Common myeloid progenitor, CD34-positive (primary cell): ENCODE measurements at regions not wholly inside any gene's neighbourhood (a gene's known extent, or its start where the extent isn't known, plus 50 kb on each side); places are given as distances from the start of the nearest gene placed in this dataset.

Source experiments
- CTCF ChIA-PET: fragments of 350-600 bp; sonication (Branson Sonifier 250); formaldehyde crosslinking; loops from one replicate; lab custom pipeline; 2021; ENCODE audit warnings: antibody characterized with exemption; lab: Charles Lee
- POLR2A ChIA-PET: fragments of 350-600 bp; sonication (Branson Sonifier 250); formaldehyde crosslinking; loops from one replicate; lab custom pipeline; 2021; ENCODE audit warnings: antibody characterized with exemption; lab: Charles Lee
- DNase-seq, 3 donors: peaks; one replicate each; pipeline versions ENCODE4 v3.0.0 to v3.0.0-alpha.2; 2013
- H3K27ac ChIP-seq, 2 experiments: 1 replicate in 1 of 2; 2 replicates in 1 of 2; pipeline ENCODE4 v1.7.0; 2013; ENCODE audit warnings: inconsistent platforms in 2 of 2, low read length in 2 of 2, mild to moderate bottlenecking in 2 of 2, low read depth in 1 of 2, moderate library complexity in 1 of 2; ENCODE audit not compliant: severe bottlenecking in 2 of 2, insufficient read depth in 1 of 2, poor library complexity in 1 of 2
- H3K27me3 ChIP-seq, 5 experiments: replicated peaks in 2 of 5; 1 replicate in 3 of 5; 2 replicates in 2 of 5; pipeline versions ENCODE4 v1.6.1 to v1.7.0; 2013; ENCODE audit warnings: low read length in 4 of 5, mild to moderate bottlenecking in 2 of 5, moderate library complexity in 2 of 5, inconsistent platforms in 1 of 5; ENCODE audit not compliant: insufficient read depth in 5 of 5, control insufficient read depth in 4 of 5
- H3K36me3 ChIP-seq, 4 experiments: 1 replicate in 2 of 4; 2 replicates in 2 of 4; pipeline versions ENCODE4 v1.6.1 to v1.7.0; 2013; ENCODE audit warnings: low read length in 3 of 4, control low read depth in 1 of 4, mild to moderate bottlenecking in 1 of 4; ENCODE audit not compliant: control insufficient read depth in 4 of 4, insufficient read depth in 4 of 4
- H3K4me1 ChIP-seq, 4 experiments: 1 replicate in 3 of 4; 2 replicates in 1 of 4; pipeline versions ENCODE4 v1.6.1 to v1.7.1; 2013; ENCODE audit warnings: low read length in 3 of 4, mild to moderate bottlenecking in 3 of 4, control low read depth in 1 of 4, inconsistent platforms in 1 of 4, moderate library complexity in 1 of 4; ENCODE audit not compliant: control insufficient read depth in 4 of 4, insufficient read depth in 4 of 4; ENCODE audit errors: control extremely low read depth in 1 of 4
- H3K4me3 ChIP-seq, 7 experiments: 1 replicate in 4 of 7; 2 replicates in 3 of 7; pipeline versions ENCODE4 v1.5.1 to v1.7.0; 2013; ENCODE audit warnings: mild to moderate bottlenecking in 7 of 7, low read length in 6 of 7, moderate library complexity in 6 of 7, inconsistent platforms in 2 of 7, low read depth in 2 of 7, control low read depth in 1 of 7; ENCODE audit not compliant: insufficient read depth in 4 of 7, control insufficient read depth in 1 of 7; ENCODE audit errors: extremely low read depth in 1 of 7
- H3K9me3 ChIP-seq, 5 experiments: 1 replicate in 4 of 5; 2 replicates in 1 of 5; pipeline versions ENCODE4 v1.6.1 to v1.7.1; 2013; ENCODE audit warnings: low read length in 4 of 5, mild to moderate bottlenecking in 2 of 5, inconsistent platforms in 1 of 5, low read depth in 1 of 5, moderate library complexity in 1 of 5; ENCODE audit not compliant: control insufficient read depth in 4 of 5, insufficient read depth in 2 of 5; ENCODE audit errors: control extremely low read depth in 1 of 5
- WGBS: methylation state at CpG from one replicate; pipeline ENCODE4 v1.1.5; 2013; ENCODE audit not compliant: insufficient coverage; 5-methylcytosine and 5-hydroxymethylcytosine counted together

DNA sequence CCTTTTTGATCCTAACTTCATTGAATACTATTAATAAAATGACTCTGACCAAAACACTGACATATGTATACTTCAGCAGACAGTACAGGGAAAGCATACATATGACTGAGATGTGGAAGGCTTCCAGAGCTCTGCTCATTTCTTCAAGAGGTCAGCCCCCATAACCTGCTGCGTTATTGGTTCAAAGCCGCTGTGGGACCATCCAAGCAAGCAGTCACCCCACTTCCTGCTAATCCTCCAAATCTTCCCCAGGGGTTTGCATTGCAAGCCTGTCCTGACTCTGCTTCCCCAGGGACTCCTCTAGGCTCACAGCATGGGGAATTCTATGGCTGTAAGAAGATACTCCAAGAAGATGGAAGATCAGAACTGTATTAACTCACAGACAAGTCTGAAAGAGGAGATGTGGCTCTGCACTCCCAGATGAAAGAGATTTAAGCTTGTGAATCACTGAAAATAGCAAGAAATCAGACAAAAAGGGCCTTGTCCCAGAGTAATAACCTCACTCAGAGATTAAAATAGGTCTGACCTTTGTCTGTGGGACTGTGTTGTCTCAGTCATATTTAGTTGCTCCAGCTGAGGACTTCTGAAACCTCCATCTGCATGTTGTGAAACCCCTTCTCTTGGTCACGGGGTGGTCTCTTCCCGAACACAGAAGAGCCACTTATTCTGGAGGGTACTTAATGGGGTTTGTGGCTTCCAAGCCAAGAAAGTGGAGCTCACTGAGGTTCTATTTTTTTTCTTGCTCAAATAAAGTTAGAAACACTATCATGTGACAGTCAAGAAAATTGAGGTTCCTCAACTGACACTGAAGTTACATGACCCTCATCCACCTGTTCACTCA is 101.5 kb upstream of the MARCKS start:
- POLR2A ChIA-PET = no interaction called here
- WGBS = 83% methylated on average over 2 of the region's 4 CpGs
- peaks cover 0 to 10% (median 7%) of the 10 kb centered on the region in 4 experiments for H3K4me1 ChIP-seq
- no peaks in the 10 kb centered on the region for H3K27me3 ChIP-seq
- H3K9me3 ChIP-seq = no peaks in the 10 kb centered on the region
- CTCF ChIA-PET = no interaction called here
- no peaks in the 10 kb centered on the region for H3K36me3 ChIP-seq
- H3K4me3 ChIP-seq = no peak overlapping the region
- H3K27ac ChIP-seq = no peak overlapping the region
- no peak for DNase-seq

- H3K36me3 ChIP-seq = no peaks in the 10 kb centered on the region
- no peaks in the 10 kb centered on the region for H3K9me3 ChIP-seq
- no peak for DNase-seq
- WGBS = no CpG with 5 or more reads among the region's 2 CpGs
- no peaks in the 10 kb centered on the region for H3K27me3 ChIP-seq
- no peak overlapping the region for H3K27ac ChIP-seq
- ChIA-PET POLR2A (no interaction called here), CTCF (no interaction called here)
- no peak overlapping the region for H3K4me3 ChIP-seq
- peaks cover 0 to 10% (median 7%) of the 10 kb centered on the region in 4 experiments for H3K4me1 ChIP-seq
These were observed 100.9 kb upstream of the MARCKS start for GRCh38 chr6:113756290-113756665.

GRCh38 chr6:113758214-113758613 is 98.9 kb upstream of the MARCKS start:
- DNase-seq = no peak
- H3K36me3 ChIP-seq = no peaks in the 10 kb centered on the region
- H3K4me3 ChIP-seq = no peak overlapping the region
- ChIA-PET CTCF (no interaction called here), POLR2A (no interaction called here)
- H3K4me1 ChIP-seq = peaks cover 0 to 14% (median 9%) of the 10 kb centered on the region in 4 experiments
- no peaks in the 10 kb centered on the region for H3K9me3 ChIP-seq
- 100% methylated on average over 3 of the region's 7 CpGs for WGBS
- H3K27me3 ChIP-seq = no peaks in the 10 kb centered on the region
- H3K27ac ChIP-seq = no peak overlapping the region

GRCh38 chr6:113758826-113759574 is 98.1 kb upstream of the MARCKS start:
- H3K36me3 ChIP-seq = no peaks in the 10 kb centered on the region
- H3K4me1 ChIP-seq = peaks cover 0 to 22% (median 9%) of the 10 kb centered on the region in 4 experiments
- H3K9me3 ChIP-seq = no peaks in the 10 kb centered on the region
- peak in 2 of 3 donors; percentile 10 to 13 for DNase-seq
- no peak overlapping the region for H3K4me3 ChIP-seq
- ChIA-PET POLR2A (no interaction called here), CTCF (no interaction called here)
- no CpG with 5 or more reads among the region's 1 CpG for WGBS
- no peaks in the 10 kb centered on the region for H3K27me3 ChIP-seq
- no peak overlapping the region for H3K27ac ChIP-seq

DNA sequence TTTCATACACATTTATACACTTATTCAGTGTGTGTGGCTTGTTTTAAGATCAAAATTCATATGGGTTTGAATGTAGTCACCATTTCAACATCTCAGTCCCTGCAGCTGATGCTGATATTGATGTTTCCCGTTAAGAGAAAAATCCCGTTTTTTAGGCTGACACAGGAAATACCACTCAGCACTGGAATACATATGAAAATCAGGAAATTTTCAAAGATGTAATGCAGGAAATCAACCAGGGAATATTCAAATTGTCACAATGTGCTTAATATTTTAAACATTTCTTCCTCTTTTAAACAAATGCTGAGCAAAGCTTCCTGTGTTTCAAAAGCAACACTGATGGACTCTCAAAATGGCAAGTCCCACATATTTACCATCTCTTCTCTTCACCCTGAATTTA is 94.5 kb upstream of the MARCKS start:
- WGBS = no CpG with 5 or more reads among the region's 2 CpGs
- Histone ChIP-seq H3K4me1 (peaks cover 0 to 24% (median 9%) of the 10 kb centered on the region in 4 experiments), H3K27me3 (no peaks in the 10 kb centered on the region), H3K27ac (no peak overlapping the region), H3K4me3 (no peak overlapping the region), H3K9me3 (no peaks in the 10 kb centered on the region), H3K36me3 (no peaks in the 10 kb centered on the region)
- ChIA-PET CTCF (no interaction called here), POLR2A (no interaction called here)
- DNase-seq = no peak

- no peaks in the 10 kb centered on the region for H3K27me3 ChIP-seq
- no peak overlapping the region for H3K4me3 ChIP-seq
- WGBS = 90% methylated on average over 1 of the region's 1 CpG
- DNase-seq = no peak
- POLR2A ChIA-PET = no interaction called here
- no peaks in the 10 kb centered on the region for H3K9me3 ChIP-seq
- CTCF ChIA-PET = no interaction called here
- H3K4me1 ChIP-seq = peaks cover 0 to 24% (median 9%) of the 10 kb centered on the region in 4 experiments
- H3K27ac ChIP-seq = no peak overlapping the region
- H3K36me3 ChIP-seq = no peaks in the 10 kb centered on the region
These were observed 93.8 kb upstream of the MARCKS start for GRCh38 chr6:113763311-113763766.

DNA sequence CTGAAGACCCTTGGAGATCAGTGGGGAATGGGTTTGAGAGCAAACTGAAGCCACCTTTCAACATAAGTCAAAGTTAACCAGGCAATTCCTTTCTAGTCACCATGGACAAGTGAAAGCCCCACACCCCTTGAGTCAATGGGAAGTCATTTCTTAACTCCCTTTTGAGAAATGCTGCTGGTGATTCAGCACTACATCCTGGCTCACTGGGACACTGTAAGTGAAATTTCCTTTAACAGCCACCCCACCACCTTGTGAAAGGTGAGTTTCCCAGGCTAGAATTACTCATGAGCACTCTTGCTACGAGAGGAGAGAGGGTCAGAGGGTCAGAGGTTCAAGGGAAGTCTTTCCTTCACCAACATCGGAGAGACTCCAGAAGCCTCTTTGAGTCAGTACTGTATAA is 93.3 kb upstream of the MARCKS start:
- CTCF ChIA-PET = no interaction called here
- 100% methylated on average over 1 of the region's 2 CpGs for WGBS
- Histone ChIP-seq H3K4me3 (no peak overlapping the region), H3K9me3 (no peaks in the 10 kb centered on the region), H3K27ac (no peak overlapping the region), H3K4me1 (peaks cover 0 to 21% (median 6%) of the 10 kb centered on the region in 4 experiments), H3K36me3 (no peaks in the 10 kb centered on the region), H3K27me3 (no peaks in the 10 kb centered on the region)
- POLR2A ChIA-PET = no interaction called here
- DNase-seq = peak in 2 of 3 donors; percentile 10 to 19
